HCT116 (cell line): ENCODE measurements at regions not wholly inside any gene's neighbourhood (a gene's known extent, or its start where the extent isn't known, plus 50 kb on each side); places are given as distances from the start of the nearest gene placed in this dataset.

Experiments
- ATAC-seq: fragments of 200-7000 bp; cut with Tn5 transposase; 2 replicates; pipeline ENCODE4 v1.9.1; 2020; ENCODE audit warnings: mild to moderate bottlenecking, moderate library complexity
- BruUV-seq: library from RNA; stranded (reverse); fragments of 400-500 nt; replicated peaks from 2 replicates; lab custom pipeline; 2021; lab: Mats Ljungman, UMichigan
- CTCF ChIA-PET: fragments of 300-600 bp; sonication (Branson Sonifier 250); formaldehyde crosslinking; loops from one replicate; lab custom pipeline; 2021; ENCODE audit warnings: antibody characterized with exemption; lab: Charles Lee
- POLR2A ChIA-PET: fragments of 300-600, 350-600 bp; sonication (Branson Sonifier 250); formaldehyde crosslinking; loops from one replicate; lab custom pipeline; 2021; ENCODE audit warnings: antibody characterized with exemption; lab: Charles Lee
- RAD21 ChIA-PET, 2 experiments: fragments of 300-600 bp; sonication (Branson Sonifier 250); formaldehyde crosslinking; loops; one replicate each; lab custom pipeline; 2023; ENCODE audit warnings: low total read pairs in 2 of 2; ENCODE audit not compliant: uncharacterized antibody in 2 of 2, unreplicated experiment in 2 of 2, low non-redundant PET in 1 of 2; lab: Charles Lee
- DNase-seq: peaks from one replicate; pipeline ENCODE4 v3.0.0-alpha.2; 2010; ENCODE audit warnings: low read depth, low spot score
- H2AFZ ChIP-seq: fragments of 200-600 bp; shearing (Covaris generic), sonication (generic); 2 replicates; pipeline ENCODE4 v1.6.1; 2017; ENCODE audit warnings: low read depth, mixed run types, mixed read lengths, antibody characterized with exemption, low read length; ENCODE audit not compliant: poor library complexity, severe bottlenecking
- H3K27ac ChIP-seq: 2 replicates; pipeline ENCODE4 v1.5.1; 2012; ENCODE audit warnings: low read depth, low read length
- H3K27me3 ChIP-seq: fragments of 200-600 bp; sonication (generic); 2 replicates; pipeline ENCODE4 v1.6.1; 2016; ENCODE audit warnings: mixed run types, low read length, mixed read lengths; ENCODE audit not compliant: insufficient read depth
- H3K36me3 ChIP-seq, 2 experiments: fragments of 200-500 bp in 1 of 2; fragments of 200-600 bp in 1 of 2; sonication (Bioruptor generic) in 1 of 2; sonication (generic) in 1 of 2; 2 replicates each; pipeline versions ENCODE4 v1.5.1 to v1.6.1; 2014 to 2016; ENCODE audit warnings: low read length in 2 of 2, inconsistent platforms in 1 of 2, mixed read lengths in 1 of 2, mixed run types in 1 of 2; ENCODE audit not compliant: insufficient read depth in 2 of 2, control insufficient read depth in 1 of 2
- H3K4me1 ChIP-seq, 2 experiments: fragments of 200-600 bp in 1 of 2; sonication (generic) in 1 of 2; 2 replicates each; pipeline versions ENCODE4 v1.5.1 to v1.6.1; 2012 to 2017; ENCODE audit warnings: low read length in 2 of 2, inconsistent platforms in 1 of 2, mild to moderate bottlenecking in 1 of 2, mixed read lengths in 1 of 2, mixed run types in 1 of 2, moderate library complexity in 1 of 2; ENCODE audit not compliant: insufficient read depth in 2 of 2, control insufficient read depth in 1 of 2
- H3K4me2 ChIP-seq: fragments of 200-600 bp; sonication (generic); 2 replicates; pipeline ENCODE4 v1.6.1; 2017; ENCODE audit warnings: mixed run types, low read length, mixed read lengths
- H3K4me3 ChIP-seq, 2 experiments: fragments of 200-600 bp in 1 of 2; sonication (generic) in 1 of 2; replicated peaks in 1 of 2; 2 replicates each; pipeline ENCODE4 v1.5.1; 2011 to 2016; ENCODE audit warnings: low read length in 2 of 2, control low read depth in 1 of 2, low read depth in 1 of 2, mild to moderate bottlenecking in 1 of 2, mixed read lengths in 1 of 2, mixed run types in 1 of 2
- H3K79me2 ChIP-seq: fragments of 200-600 bp; sonication (generic); 2 replicates; pipeline ENCODE4 v1.6.1; 2017; ENCODE audit warnings: mild to moderate bottlenecking, mixed run types, low read length, moderate library complexity, mixed read lengths; ENCODE audit not compliant: insufficient read depth
- H3K9ac ChIP-seq: fragments of 200-600 bp; sonication (generic); 2 replicates; pipeline ENCODE4 v1.6.1; 2016; ENCODE audit warnings: low read length, mixed read lengths
- H3K9me2 ChIP-seq: fragments of 200-600 bp; sonication (generic), shearing (Covaris generic); 2 replicates; pipeline ENCODE4 v1.6.1; 2017; ENCODE audit warnings: mixed run types, mild to moderate bottlenecking, moderate library complexity; ENCODE audit not compliant: insufficient read depth
- H3K9me3 ChIP-seq, 2 experiments: fragments of 200-500 bp in 1 of 2; fragments of 200-600 bp in 1 of 2; sonication (Bioruptor generic) in 1 of 2; sonication (generic) in 1 of 2; 2 replicates each; pipeline ENCODE4 v1.6.1; 2014 to 2017; ENCODE audit warnings: low read length in 2 of 2, mixed read lengths in 2 of 2, inconsistent platforms in 1 of 2, low read depth in 1 of 2, mild to moderate bottlenecking in 1 of 2, mixed run types in 1 of 2, moderate library complexity in 1 of 2; ENCODE audit not compliant: control insufficient read depth in 1 of 2, insufficient read depth in 1 of 2
- H4K20me1 ChIP-seq: fragments of 200-600 bp; sonication (generic), shearing (Covaris generic); 2 replicates; pipeline ENCODE4 v1.6.1; 2017; ENCODE audit warnings: mixed run types, mild to moderate bottlenecking, moderate library complexity; ENCODE audit not compliant: insufficient read depth
- CBX3 ChIP-seq: IDR thresholded peaks from 2 replicates; pipeline ENCODE4 v1.6.1; 2012; ENCODE audit warnings: low read depth
- EGR1 ChIP-seq: IDR thresholded peaks from 2 replicates; pipeline ENCODE4 v1.6.1; 2012; ENCODE audit warnings: low read depth
- ELF1 ChIP-seq: IDR thresholded peaks from 2 replicates; pipeline ENCODE4 v1.6.1; 2012; ENCODE audit warnings: low read depth, borderline replicate concordance
- EZH2 ChIP-seq: fragments of 200-600 bp; sonication (generic); IDR thresholded peaks from 2 replicates; pipeline ENCODE4 v1.6.1; 2017; ENCODE audit warnings: antibody characterized with exemption, mixed run types
- EZH2phosphoT487 ChIP-seq: fragments of 200-600 bp; IDR thresholded peaks from 2 replicates; pipeline ENCODE4 v1.6.1; 2018; ENCODE audit warnings: antibody characterized with exemption, borderline replicate concordance
- POLR2AphosphoS5 ChIP-seq: IDR thresholded peaks from 2 replicates; pipeline ENCODE4 v1.6.1; 2011; ENCODE audit warnings: mild to moderate bottlenecking, low read depth, low read length, moderate library complexity
- SIN3A ChIP-seq: IDR thresholded peaks from 2 replicates; pipeline ENCODE4 v1.6.1; 2012; ENCODE audit warnings: low read depth
- SP1 ChIP-seq: IDR thresholded peaks from 2 replicates; pipeline ENCODE4 v1.6.1; 2012; ENCODE audit warnings: low read depth
- YY1 ChIP-seq: IDR thresholded peaks from 2 replicates; pipeline ENCODE4 v1.6.1; 2011; ENCODE audit warnings: low read length, low read depth, moderate library complexity, mild to moderate bottlenecking; ENCODE audit not compliant: insufficient replicate concordance; ENCODE audit errors: extremely low read depth
- ZFX ChIP-seq: fragments of 450-650 bp; IDR thresholded peaks from 2 replicates; pipeline ENCODE4 v1.6.1; 2017
- ZNF274 ChIP-seq: fragments of 200-500 bp; sonication (Bioruptor generic); IDR thresholded peaks from 2 replicates; pipeline ENCODE4 v1.6.1; 2014; ENCODE audit warnings: mild to moderate bottlenecking, low read depth, low read length, inconsistent platforms
- intact Hi-C: fragments of 100-400 bp; cut with micrococcal nuclease; formaldehyde crosslinking; loops from 2 replicates; pipeline ENCODE4 v1.10.0; 2022
- TF ChIP-seq, protein P1 (sequence below): IDR thresholded peaks from 2 replicates; pipeline ENCODE4 v1.6.1; 2012; ENCODE audit warnings: low read depth
- TF ChIP-seq, protein P2 (sequence below), 3 experiments: fragments of 200-600 bp in 1 of 3; sonication (generic) in 1 of 3; IDR thresholded peaks in 2 of 3; conservative IDR thresholded peaks in 1 of 3; 2 replicates each; pipeline ENCODE4 v1.5.1; 2012 to 2017; ENCODE audit warnings: low read depth in 2 of 3, low read length in 2 of 3, antibody characterized with exemption in 1 of 3, borderline replicate concordance in 1 of 3, control low read depth in 1 of 3, mild to moderate bottlenecking in 1 of 3, mixed read lengths in 1 of 3, mixed run types in 1 of 3, moderate library complexity in 1 of 3; ENCODE audit not compliant: insufficient read depth in 1 of 3

DNA sequence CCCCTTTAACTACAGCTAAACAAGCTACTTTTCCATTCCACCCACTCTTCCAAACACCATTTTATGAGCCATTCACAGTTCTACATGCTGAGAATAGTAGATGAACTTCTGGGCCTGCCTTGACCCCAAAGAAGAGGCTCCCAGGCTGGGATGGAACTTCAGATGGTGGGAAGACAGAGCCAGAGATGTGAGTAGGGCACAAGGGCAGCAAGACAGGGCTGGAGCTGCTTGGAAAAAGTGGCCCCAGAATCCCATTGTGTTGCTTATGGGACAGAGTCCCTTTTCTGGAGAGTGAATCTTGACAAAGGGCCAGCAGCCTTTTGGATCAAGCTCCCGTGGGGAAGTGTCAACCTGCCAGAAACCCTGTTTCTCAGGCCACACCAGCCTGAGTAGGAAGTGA is 516.5 kb upstream of the PPP2R3A start:
- Histone ChIP-seq H2AFZ (no peak overlapping the region), H3K79me2 (no peaks in the 10 kb centered on the region), H3K36me3 (no peaks in the 10 kb centered on the region), H3K9me2 (no peaks in the 10 kb centered on the region), H3K9me3 (no peaks in the 10 kb centered on the region)
- RAD21 ChIA-PET: no interaction called here
- DNase-seq: no peak
- BruUV-seq: no TSS peak
- TF ChIP-seq POLR2AphosphoS5 (no peak), SP1 (no peak)
- TF ChIP-seq, all 23 proteins: peak for 0
- H3K27me3 ChIP-seq: peaks cover 49% of the 10 kb centered on the region
- ATAC-seq: no peak
- H3K4me1 ChIP-seq: no peaks in the 10 kb centered on the region
- intact Hi-C loops: no loop called here
- CTCF ChIA-PET: no interaction called here
- no peak overlapping the region for H3K9ac ChIP-seq
- no peaks in the 10 kb centered on the region for H4K20me1 ChIP-seq
- no peak overlapping the region for H3K4me2 ChIP-seq
- H3K27ac ChIP-seq: no peak overlapping the region
- H3K4me3 ChIP-seq: no peak overlapping the region
- POLR2A ChIA-PET: no interaction called here

DNA sequence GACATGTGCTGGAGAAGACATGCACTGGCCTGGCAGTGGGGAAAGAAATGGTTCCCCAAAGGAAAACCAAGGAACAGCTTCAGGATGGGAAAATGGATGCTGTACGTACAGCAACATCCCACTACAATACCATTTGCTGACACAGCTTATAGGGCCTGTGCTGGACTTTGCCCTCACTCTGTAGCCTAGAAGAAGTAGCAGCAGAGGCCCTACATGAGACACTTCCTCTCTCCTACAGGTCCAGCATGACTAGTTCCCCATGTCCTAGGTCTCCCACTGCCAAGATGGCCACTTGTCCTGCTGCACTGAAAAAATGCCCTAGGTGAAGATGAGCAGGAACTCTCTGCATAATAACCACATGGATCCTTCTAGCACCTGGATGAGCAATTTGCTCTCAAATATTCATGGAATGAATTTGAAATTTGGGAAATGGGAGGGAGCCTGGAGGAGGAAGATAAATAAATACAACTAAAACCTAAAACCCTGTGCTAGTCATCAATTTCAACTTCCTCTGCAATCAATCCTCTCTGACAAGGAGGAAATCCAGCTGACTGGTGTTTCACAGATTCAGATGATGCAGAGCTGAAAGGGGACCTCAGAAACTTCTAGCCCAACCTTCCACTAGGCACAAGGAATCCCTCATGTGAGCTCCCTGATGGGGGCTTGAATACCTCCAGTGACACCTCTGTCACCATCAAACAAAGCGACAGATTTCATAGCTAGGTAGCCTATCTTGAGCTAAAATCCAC is 514.3 kb upstream of the PPP2R3A start:
- TF ChIP-seq EZH2: no peak
- TF ChIP-seq, protein P1, sequence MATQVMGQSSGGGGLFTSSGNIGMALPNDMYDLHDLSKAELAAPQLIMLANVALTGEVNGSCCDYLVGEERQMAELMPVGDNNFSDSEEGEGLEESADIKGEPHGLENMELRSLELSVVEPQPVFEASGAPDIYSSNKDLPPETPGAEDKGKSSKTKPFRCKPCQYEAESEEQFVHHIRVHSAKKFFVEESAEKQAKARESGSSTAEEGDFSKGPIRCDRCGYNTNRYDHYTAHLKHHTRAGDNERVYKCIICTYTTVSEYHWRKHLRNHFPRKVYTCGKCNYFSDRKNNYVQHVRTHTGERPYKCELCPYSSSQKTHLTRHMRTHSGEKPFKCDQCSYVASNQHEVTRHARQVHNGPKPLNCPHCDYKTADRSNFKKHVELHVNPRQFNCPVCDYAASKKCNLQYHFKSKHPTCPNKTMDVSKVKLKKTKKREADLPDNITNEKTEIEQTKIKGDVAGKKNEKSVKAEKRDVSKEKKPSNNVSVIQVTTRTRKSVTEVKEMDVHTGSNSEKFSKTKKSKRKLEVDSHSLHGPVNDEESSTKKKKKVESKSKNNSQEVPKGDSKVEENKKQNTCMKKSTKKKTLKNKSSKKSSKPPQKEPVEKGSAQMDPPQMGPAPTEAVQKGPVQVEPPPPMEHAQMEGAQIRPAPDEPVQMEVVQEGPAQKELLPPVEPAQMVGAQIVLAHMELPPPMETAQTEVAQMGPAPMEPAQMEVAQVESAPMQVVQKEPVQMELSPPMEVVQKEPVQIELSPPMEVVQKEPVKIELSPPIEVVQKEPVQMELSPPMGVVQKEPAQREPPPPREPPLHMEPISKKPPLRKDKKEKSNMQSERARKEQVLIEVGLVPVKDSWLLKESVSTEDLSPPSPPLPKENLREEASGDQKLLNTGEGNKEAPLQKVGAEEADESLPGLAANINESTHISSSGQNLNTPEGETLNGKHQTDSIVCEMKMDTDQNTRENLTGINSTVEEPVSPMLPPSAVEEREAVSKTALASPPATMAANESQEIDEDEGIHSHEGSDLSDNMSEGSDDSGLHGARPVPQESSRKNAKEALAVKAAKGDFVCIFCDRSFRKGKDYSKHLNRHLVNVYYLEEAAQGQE: no peak
- TF ChIP-seq SIN3A: no peak
- no peak for TF ChIP-seq ZNF274
- TF ChIP-seq SP1: no peak
- no peak for TF ChIP-seq ELF1
- no peak for TF ChIP-seq POLR2AphosphoS5
- TF ChIP-seq EGR1: no peak
- TF ChIP-seq YY1: no peak
- no peak for TF ChIP-seq ZFX
- no peak for TF ChIP-seq EZH2phosphoT487
- TF ChIP-seq, protein P2, sequence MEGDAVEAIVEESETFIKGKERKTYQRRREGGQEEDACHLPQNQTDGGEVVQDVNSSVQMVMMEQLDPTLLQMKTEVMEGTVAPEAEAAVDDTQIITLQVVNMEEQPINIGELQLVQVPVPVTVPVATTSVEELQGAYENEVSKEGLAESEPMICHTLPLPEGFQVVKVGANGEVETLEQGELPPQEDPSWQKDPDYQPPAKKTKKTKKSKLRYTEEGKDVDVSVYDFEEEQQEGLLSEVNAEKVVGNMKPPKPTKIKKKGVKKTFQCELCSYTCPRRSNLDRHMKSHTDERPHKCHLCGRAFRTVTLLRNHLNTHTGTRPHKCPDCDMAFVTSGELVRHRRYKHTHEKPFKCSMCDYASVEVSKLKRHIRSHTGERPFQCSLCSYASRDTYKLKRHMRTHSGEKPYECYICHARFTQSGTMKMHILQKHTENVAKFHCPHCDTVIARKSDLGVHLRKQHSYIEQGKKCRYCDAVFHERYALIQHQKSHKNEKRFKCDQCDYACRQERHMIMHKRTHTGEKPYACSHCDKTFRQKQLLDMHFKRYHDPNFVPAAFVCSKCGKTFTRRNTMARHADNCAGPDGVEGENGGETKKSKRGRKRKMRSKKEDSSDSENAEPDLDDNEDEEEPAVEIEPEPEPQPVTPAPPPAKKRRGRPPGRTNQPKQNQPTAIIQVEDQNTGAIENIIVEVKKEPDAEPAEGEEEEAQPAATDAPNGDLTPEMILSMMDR (IDR thresholded peaks at IDR 0.05 in 2 of 3, conservative IDR thresholded peaks at IDR 0.05 in 1 of 3; ENCODE audit: borderline replicate concordance in 1 of 3, insufficient read depth in 1 of 3, low read depth in 2 of 3, low read length in 2 of 3): no peak
- no peak for TF ChIP-seq CBX3
- BruUV-seq: no TSS peak
- H3K4me1 ChIP-seq: no peaks in the 10 kb centered on the region
- no peaks in the 10 kb centered on the region for H3K79me2 ChIP-seq
- H3K4me3 ChIP-seq: no peak overlapping the region
- H3K4me2 ChIP-seq: no peak overlapping the region
- intact Hi-C loops: no loop called here
- no peak overlapping the region for H2AFZ ChIP-seq
- DNase-seq: no peak
- RAD21 ChIA-PET: no interaction called here
- CTCF ChIA-PET: no interaction called here
- no peak for ATAC-seq
- no peak overlapping the region for H3K9ac ChIP-seq
- H3K27ac ChIP-seq: no peak overlapping the region
- H4K20me1 ChIP-seq: no peaks in the 10 kb centered on the region
- H3K36me3 ChIP-seq: no peaks in the 10 kb centered on the region
- H3K9me2 ChIP-seq: no peaks in the 10 kb centered on the region
- POLR2A ChIA-PET: no interaction called here
- no peaks in the 10 kb centered on the region for H3K9me3 ChIP-seq
- H3K27me3 ChIP-seq: peaks cover 50% of the 10 kb centered on the region; the same call in 1 of the 2 replicates
